Right kidney (tissue), 1 donor: ENCODE measurements at regions not wholly inside any gene's neighbourhood (a gene's known extent, or its start where the extent isn't known, plus 50 kb on each side); places are given as distances from the start of the nearest gene placed in this dataset.

Experiments used
- DNase-seq: peaks from one replicate; pipeline ENCODE4 v3.0.0-alpha.2; 2016

- DNase-seq, result no peak
Measured at GRCh38 chr20:19929012-19929360, 88.2 kb upstream of the NAA20 start.

- no peak for DNase-seq
Measured at GRCh38 chr20:19929481-19930145, 87.5 kb upstream of the NAA20 start.

- no peak for DNase-seq
Measured at GRCh38 chr20:19930426-19930825, 86.7 kb upstream of the NAA20 start.

DNA sequence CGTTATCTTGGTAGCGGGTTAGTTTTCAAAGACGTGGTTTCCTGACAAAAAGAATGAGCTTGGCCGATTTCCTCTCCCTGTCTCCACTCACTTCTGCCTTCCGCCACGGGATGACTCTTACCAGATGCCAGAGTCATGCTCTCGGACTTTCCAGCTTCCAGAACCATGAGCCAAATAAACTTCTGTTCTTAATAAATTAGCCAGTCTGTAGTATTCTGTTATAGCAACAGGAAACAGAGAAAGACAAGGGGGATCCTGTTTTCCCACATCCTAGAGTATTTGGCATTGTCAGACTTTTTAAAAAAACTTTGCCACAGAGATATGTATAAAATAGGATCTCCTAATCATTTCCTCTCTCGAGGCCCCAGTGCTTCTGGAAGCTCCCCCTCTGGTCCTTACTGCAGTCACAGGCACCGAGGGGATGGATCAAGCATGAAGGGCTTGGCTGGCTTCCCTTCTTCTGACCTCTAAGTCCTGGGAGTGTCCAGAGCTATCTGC, 84.9 kb upstream of the NAA20 start:
- no peak for DNase-seq

DNA sequence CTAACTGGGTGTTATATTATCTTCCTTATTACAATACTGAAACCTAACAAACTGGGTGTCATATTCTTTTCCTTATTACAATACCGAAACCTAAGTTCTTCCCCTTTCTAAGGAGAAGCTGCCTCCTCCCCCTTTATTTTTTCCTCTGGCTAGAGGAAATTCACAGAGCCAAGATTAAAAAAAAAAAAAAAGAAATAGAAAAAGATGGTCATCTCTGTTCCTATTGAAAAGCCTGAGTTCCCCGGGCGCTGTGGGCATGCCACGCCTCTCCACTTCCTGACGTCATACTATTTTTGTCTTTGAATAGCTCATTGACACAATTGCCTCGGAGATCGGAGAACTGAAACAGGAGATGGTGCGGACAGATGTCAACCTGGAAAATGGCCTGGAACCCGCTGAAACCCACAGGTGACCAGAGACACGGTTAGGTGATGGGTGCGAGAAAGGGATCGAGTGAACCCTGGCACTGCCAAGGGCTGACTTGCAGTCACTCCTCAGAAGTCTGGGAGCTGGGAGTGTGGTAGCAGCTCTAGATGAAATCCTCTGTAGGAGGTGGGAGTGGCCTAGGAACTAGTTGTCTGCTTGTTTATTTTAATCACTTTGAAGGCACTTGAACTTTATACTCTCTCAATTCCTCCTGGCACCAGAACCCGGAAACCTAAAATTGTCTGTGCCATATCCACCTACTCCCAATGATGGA, 82.2 kb upstream of the NAA20 start:
- no peak for DNase-seq

DNA sequence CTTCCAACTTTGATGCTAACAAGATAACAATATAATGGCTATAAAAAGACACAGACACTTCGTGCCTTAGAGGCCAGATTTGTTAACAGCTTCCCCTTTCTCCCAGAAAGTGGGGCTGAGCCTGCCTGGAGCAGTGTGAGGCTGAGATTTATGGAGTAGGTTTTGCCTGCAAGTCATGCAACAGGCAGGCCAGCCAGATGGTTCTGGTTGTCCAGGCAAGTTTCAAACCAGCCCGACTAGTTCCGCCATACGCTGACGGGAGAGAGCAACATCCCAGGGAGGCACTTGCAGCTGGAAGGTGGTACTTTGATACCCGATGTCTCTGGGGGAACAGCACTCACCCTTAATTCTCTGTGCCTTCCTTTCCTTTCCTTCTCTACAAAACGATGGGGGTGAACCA, 81.3 kb upstream of the NAA20 start:
- peak; percentile 18 for DNase-seq

DNA sequence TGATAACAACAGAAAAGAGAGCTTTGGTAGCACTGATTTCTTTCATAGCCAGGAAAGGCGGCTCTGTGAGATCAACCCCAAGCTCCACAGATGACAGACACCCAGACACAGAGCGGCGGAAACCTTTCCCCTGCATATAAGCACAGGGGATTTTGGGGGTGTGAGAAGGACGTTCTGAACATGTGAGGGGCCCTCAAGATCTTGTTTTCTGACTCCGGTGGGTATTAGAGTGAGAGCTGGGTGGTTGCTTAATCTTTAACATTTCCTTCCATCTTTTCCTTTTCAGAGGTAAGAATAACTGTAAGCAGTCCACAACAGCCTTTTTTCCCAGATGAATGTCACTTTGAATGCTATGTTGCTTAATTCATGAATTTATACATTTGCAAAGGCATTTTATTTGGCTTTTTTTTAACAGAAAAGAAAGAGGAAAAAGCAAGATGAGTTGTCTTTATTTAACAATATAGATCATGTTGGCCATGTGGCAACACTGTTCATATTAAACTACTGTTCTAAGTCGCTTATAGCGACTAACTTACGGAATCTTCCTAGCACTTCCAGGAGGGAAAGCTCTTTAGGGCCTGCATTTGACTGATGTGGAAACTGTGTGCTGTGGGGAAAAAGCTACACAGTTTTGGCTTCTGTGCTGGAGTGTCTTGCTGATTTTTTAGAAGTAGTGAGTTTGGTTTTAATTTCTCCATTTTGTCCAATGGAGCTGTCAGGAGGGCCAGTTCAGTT, 80.5 kb upstream of the NAA20 start:
- no peak for DNase-seq

GRCh38 chr20:19937218-19937617, 79.9 kb upstream of the NAA20 start:
- DNase-seq, result no peak

- no peak for DNase-seq
Measured at GRCh38 chr20:19937651-19938420, 79.3 kb upstream of the NAA20 start.

GRCh38 chr20:19938421-19939090, 78.6 kb upstream of the NAA20 start:
- no peak for DNase-seq

DNA sequence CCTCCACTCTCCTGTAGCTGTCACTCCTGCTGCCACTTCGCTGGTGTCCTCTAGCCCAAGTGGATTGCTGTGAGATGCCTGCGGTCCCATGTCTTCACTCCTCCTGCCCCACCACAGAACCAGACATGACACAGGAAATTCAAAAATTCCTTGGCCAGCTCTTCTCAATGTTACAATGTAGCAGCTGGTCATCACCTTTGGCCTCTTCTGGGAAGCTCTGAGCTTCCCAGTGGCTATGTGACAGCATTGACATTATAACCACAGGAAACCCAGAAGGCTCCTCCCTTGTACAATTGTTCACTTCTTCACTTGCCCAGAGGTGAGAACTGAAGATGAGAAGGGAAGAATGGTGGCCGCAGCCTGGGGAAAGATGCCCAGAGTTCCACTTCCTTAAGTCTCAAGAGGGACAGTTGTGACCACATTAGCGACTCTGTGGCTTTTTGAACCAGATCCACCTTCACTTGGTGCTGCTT, 76.1 kb upstream of the NAA20 start:
- DNase-seq, result no peak

- DNase-seq, result no peak
Measured at GRCh38 chr20:19942611-19943010, 74.6 kb upstream of the NAA20 start.

- DNase-seq, result no peak
Measured at GRCh38 chr20:19943061-19943521, 74.1 kb upstream of the NAA20 start.

DNA sequence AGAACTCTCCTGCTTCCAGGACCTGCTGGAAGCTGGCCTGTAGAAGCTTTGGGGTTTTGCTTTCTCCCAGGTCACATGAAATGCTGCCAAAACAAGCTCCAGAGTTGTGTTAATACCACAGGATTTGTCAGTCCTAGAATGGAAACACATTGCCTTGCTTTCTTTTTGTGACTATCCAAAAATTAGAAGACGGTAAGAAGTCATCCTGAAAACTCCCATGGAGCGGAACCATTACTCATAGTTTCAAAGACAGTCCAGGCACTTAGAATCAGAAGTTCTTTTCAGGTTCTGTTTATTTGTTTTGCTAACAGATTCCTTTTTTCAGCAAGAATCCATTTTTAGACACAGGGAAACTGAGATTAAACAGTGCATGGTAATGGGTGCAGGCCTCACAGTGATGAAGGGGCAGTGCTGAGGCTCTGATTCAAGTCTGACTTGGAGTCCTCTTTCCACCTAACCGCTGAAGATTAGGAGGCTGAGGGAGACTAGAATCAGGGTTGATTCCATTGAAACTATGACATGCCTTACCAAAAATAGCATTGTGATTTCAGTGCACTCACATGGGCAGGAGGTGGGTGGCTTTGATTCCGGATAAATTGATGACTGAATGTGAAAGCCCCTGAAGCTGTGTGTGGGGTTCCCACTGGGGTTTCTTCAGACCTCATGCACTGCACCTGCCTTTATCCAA, 72.2 kb upstream of the NAA20 start:
- no peak for DNase-seq

- DNase-seq, result no peak
Measured at GRCh38 chr20:19945732-19946670, 71.2 kb upstream of the NAA20 start.

GRCh38 chr20:19947611-19948264, 69.4 kb upstream of the NAA20 start:
- no peak for DNase-seq

DNA sequence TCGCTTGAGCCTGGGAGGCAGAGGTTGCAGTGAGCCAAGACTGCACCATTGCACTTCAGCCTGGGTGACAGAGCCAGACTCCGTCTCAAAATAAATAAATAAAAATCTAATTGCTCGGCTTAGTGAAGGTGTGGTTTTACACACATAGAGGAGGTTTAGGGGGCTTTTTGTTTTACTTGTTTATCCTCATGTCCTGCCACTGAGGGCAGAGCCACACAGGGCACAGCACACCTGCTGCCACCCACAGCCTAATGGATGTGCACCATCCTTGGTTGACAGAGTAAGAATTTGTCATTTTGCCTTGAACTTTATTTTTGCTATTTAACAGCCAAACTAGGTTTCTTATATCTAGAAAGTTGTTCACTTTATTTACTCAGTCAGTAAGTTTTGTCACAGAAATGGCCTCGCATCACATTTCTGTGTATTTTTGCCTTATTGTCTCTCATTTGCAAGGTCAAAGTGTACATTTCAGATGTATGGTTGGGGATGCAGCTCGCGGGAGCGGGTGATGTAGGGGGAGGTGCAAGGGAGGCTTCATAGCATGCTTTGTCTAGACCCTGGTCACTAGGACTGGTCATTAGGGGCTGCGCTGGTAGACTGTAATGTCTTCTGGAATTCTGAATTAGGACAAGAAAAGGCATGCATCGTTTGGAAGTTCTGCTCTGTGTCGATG, 67.8 kb upstream of the NAA20 start:
- DNase-seq, result no peak

DNA sequence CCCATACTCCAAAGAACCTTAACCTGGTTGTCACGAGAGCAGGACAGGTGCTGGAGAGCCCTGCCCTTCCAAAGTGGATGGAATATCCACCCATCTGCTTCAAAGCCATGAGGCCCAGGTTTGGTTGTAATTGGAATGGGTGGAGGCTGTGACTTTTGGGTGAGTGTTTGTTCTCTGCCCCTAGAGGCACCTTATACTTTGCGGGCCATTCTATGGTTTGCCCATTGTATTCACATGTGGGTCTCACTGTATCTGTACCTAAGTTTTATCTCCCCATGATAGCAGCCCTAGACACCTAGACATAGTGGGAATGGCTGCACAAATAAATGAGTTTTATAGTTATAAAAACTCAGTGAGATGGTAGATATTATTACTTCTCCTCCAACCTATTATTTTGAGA, 67.1 kb upstream of the NAA20 start:
- no peak for DNase-seq

DNA sequence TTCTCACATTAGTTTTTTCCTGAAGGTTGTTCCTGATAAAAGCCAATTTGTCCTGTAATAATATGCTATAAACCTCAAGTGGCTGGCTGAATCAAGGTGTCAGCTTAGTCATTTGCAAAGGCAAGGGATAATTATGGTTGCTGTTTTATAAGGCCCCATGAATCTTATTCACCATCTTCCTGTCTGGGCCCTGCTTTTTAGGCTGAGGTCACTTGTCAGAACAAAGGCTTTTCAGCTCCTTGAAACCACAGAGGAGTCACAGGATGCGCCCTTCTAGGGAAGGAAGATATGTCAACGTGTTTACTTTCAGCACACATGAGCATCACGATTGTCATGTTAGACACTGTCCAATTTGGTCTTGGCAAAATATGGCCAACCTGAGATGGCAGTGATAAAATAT, 64.8 kb upstream of the NAA20 start:
- no peak for DNase-seq
